A673 (cell line): ENCODE measurements at regions not wholly inside any gene's neighbourhood (a gene's known extent, or its start where the extent isn't known, plus 50 kb on each side); places are given as distances from the start of the nearest gene placed in this dataset.

Experiments used
- EZH2 ChIP-seq: fragments of 200-600 bp; sonication (generic); IDR thresholded peaks from 2 replicates; pipeline ENCODE4 v1.6.1; 2017; ENCODE audit warnings: borderline replicate concordance, low read depth, mild to moderate bottlenecking, mixed read lengths, antibody characterized with exemption, low read length; ENCODE audit not compliant: poor library complexity, severe bottlenecking
- TF ChIP-seq, protein P1 (sequence below): fragments of 300-800, 200-600 bp; sonication (generic); conservative IDR thresholded peaks from 2 replicates; pipeline ENCODE4 v1.5.1; 2017; ENCODE audit warnings: low read depth, mild to moderate bottlenecking, antibody characterized with exemption, low read length, moderate library complexity, mixed read lengths

DNA sequence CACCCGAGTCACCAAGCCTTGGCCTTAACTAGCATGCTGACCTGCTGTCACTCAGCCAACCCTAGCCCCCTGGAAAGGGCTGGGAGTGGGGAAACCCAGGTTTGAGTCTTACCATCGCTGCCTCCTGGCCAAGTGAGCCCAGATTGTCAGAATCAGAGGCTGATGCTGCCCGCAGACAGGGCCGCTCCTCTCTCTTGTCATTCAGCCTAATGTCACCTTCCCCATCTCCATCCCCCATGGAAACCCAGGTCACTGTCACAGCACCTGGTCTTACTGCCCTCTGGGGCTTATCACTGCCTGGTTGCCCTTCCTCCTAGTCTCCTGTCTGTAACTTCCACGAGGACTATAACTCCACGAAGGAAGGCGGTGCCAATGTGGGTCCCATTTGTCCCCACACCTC, 53.6 kb upstream of the CASZ1 start:
- TF ChIP-seq, protein P1, sequence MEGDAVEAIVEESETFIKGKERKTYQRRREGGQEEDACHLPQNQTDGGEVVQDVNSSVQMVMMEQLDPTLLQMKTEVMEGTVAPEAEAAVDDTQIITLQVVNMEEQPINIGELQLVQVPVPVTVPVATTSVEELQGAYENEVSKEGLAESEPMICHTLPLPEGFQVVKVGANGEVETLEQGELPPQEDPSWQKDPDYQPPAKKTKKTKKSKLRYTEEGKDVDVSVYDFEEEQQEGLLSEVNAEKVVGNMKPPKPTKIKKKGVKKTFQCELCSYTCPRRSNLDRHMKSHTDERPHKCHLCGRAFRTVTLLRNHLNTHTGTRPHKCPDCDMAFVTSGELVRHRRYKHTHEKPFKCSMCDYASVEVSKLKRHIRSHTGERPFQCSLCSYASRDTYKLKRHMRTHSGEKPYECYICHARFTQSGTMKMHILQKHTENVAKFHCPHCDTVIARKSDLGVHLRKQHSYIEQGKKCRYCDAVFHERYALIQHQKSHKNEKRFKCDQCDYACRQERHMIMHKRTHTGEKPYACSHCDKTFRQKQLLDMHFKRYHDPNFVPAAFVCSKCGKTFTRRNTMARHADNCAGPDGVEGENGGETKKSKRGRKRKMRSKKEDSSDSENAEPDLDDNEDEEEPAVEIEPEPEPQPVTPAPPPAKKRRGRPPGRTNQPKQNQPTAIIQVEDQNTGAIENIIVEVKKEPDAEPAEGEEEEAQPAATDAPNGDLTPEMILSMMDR = no peak
- TF ChIP-seq EZH2 = no peak
